Endothelial cell of umbilical vein (primary cell): ENCODE measurements at regions not wholly inside any gene's neighbourhood (a gene's known extent, or its start where the extent isn't known, plus 50 kb on each side); places are given as distances from the start of the nearest gene placed in this dataset.

Experiments used
- BruUV-seq: library from RNA; stranded (reverse); fragments of 400-500 nt; replicated peaks from 2 replicates; lab custom pipeline; 2021; lab: Mats Ljungman, UMichigan
- CTCF ChIA-PET: fragments of 300-600, 350-600 bp; sonication (Branson Sonifier 250); formaldehyde crosslinking; loops from one replicate; lab custom pipeline; 2021; ENCODE audit warnings: antibody characterized with exemption, inconsistent platforms; lab: Charles Lee
- POLR2A ChIA-PET: fragments of 300-600, 350-600 bp; sonication (Branson Sonifier 250); formaldehyde crosslinking; loops from one replicate; lab custom pipeline; 2021; ENCODE audit warnings: antibody characterized with exemption, inconsistent platforms; lab: Charles Lee
- DNase-seq: peaks from one replicate; pipeline ENCODE4 v3.0.0-alpha.2; 2011; ENCODE audit warnings: low read depth, low spot score
- FAIRE-seq: peaks from 2 replicates; lab custom pipeline; 2011; peaks lifted over from hg19 to GRCh38; lab: Jason Lieb, UNC
- H2AFZ ChIP-seq: 2 replicates; pipeline ENCODE4 v1.6.0; 2012; ENCODE audit warnings: low read depth, low read length, control low read depth, inconsistent platforms
- H3K27ac ChIP-seq: 2 replicates; pipeline ENCODE4 v1.5.1; 2011; ENCODE audit warnings: low read depth, mild to moderate bottlenecking, control low read depth, low read length, moderate library complexity; ENCODE audit not compliant: insufficient read depth
- H3K27me3 ChIP-seq, 2 experiments: 2 replicates each; pipeline versions ENCODE4 v1.6.0 to v1.6.1; 2011; ENCODE audit warnings: low read length in 2 of 2, mixed read lengths in 1 of 2; ENCODE audit not compliant: control insufficient read depth in 2 of 2, insufficient read depth in 2 of 2
- H3K36me3 ChIP-seq, 2 experiments: 2 replicates in 1 of 2; 3 replicates in 1 of 2; pipeline ENCODE4 v1.5.1; 2011; ENCODE audit warnings: low read length in 2 of 2, mild to moderate bottlenecking in 1 of 2, moderate library complexity in 1 of 2; ENCODE audit not compliant: control insufficient read depth in 2 of 2, insufficient read depth in 2 of 2; ENCODE audit errors: extremely low read depth in 1 of 2
- H3K4me1 ChIP-seq: 3 replicates; pipeline ENCODE4 v1.5.1; 2011; ENCODE audit warnings: mild to moderate bottlenecking, low read length; ENCODE audit not compliant: control insufficient read depth, insufficient read depth; ENCODE audit errors: extremely low read depth
- H3K4me2 ChIP-seq: 2 replicates; pipeline ENCODE4 v1.6.1; 2011; ENCODE audit warnings: low read length, control low read depth, mixed read lengths; ENCODE audit not compliant: insufficient read depth
- H3K4me3 ChIP-seq, 3 experiments: fragments of 200-600 bp in 1 of 3; sonication (generic), shearing (Covaris generic) in 1 of 3; replicated peaks in 1 of 3; 2 replicates each; pipeline ENCODE4 v1.5.1; 2011 to 2016; ENCODE audit warnings: control low read depth in 3 of 3, low read length in 3 of 3, mild to moderate bottlenecking in 2 of 3, inconsistent platforms in 1 of 3, low read depth in 1 of 3, moderate library complexity in 1 of 3; ENCODE audit not compliant: insufficient read depth in 1 of 3
- H3K79me2 ChIP-seq: 2 replicates; pipeline ENCODE4 v1.6.0; 2012; ENCODE audit warnings: low read length, inconsistent platforms; ENCODE audit not compliant: control insufficient read depth, insufficient read depth
- H3K9ac ChIP-seq: replicated peaks from 2 replicates; pipeline ENCODE3; 2011; ENCODE audit warnings: low read length, control low read depth; ENCODE audit not compliant: insufficient read depth; ENCODE audit errors: extremely low read depth
- H3K9me1 ChIP-seq: replicated peaks from 3 replicates; pipeline ENCODE4 v1.6.0; 2011; ENCODE audit warnings: mild to moderate bottlenecking, low read length; ENCODE audit not compliant: control insufficient read depth, insufficient read depth; ENCODE audit errors: extremely low read depth
- H3K9me3 ChIP-seq: replicated peaks from 2 replicates; pipeline ENCODE4 v1.5.1; 2012; ENCODE audit warnings: low read length, inconsistent platforms; ENCODE audit not compliant: control insufficient read depth, insufficient read depth
- H4K20me1 ChIP-seq: replicated peaks from 2 replicates; pipeline ENCODE3; 2011; ENCODE audit warnings: mild to moderate bottlenecking, low read length; ENCODE audit not compliant: control insufficient read depth, insufficient read depth; ENCODE audit errors: extremely low read depth
- CTCF ChIP-seq, 2 donors: IDR thresholded peaks; 1 replicate in 1 of 2; 2 replicates in 1 of 2; pipeline ENCODE4 v1.5.1; 2011; ENCODE audit warnings: low read length in 2 of 2, mild to moderate bottlenecking in 2 of 2, moderate library complexity in 2 of 2, control low read depth in 1 of 2, inconsistent platforms in 1 of 2, low read depth in 1 of 2; ENCODE audit not compliant: insufficient read depth in 1 of 2; ENCODE audit errors: extremely low read depth in 1 of 2
- EZH2 ChIP-seq: IDR thresholded peaks from 2 replicates; pipeline ENCODE4 v1.6.1; 2012; ENCODE audit warnings: borderline replicate concordance, low read depth, mild to moderate bottlenecking, moderate library complexity, low read length, inconsistent platforms; ENCODE audit not compliant: severe bottlenecking
- FOS ChIP-seq: IDR thresholded peaks from 2 replicates; pipeline ENCODE4 v1.6.1; 2011; ENCODE audit warnings: mild to moderate bottlenecking, low read length, moderate library complexity, borderline replicate concordance; ENCODE audit not compliant: insufficient read depth
- GATA2 ChIP-seq: IDR thresholded peaks from 2 replicates; pipeline ENCODE4 v1.7.0; 2011; ENCODE audit warnings: low read depth, mild to moderate bottlenecking, moderate library complexity, mixed read lengths, low read length; ENCODE audit not compliant: insufficient read length, insufficient read depth
- JUN ChIP-seq: IDR thresholded peaks from 2 replicates; pipeline ENCODE4 v1.6.1; 2011; ENCODE audit warnings: borderline replicate concordance, low read depth; ENCODE audit not compliant: insufficient read length, insufficient read depth
- MYC ChIP-seq: IDR thresholded peaks from one replicate; pipeline ENCODE4 v1.6.1; 2011; ENCODE audit warnings: mild to moderate bottlenecking, low read depth, low read length
- POLR2A ChIP-seq: IDR thresholded peaks from 2 replicates; pipeline ENCODE4 v1.6.1; 2012; ENCODE audit warnings: low read depth, mild to moderate bottlenecking, control low read depth, low read length
- POLR2AphosphoS5 ChIP-seq: IDR thresholded peaks from 2 replicates; pipeline ENCODE4 v1.6.1; 2012; ENCODE audit warnings: low read depth, mild to moderate bottlenecking, control low read depth, low read length, moderate library complexity; ENCODE audit not compliant: insufficient read depth
- dilution Hi-C: fragments of 300-500 bp; cut with MboI; formaldehyde crosslinking; loops from one replicate; pipeline ENCODE4 v1.15.0; 2019; ENCODE audit warnings: low sequenced_read_pairs; ENCODE audit not compliant: extremely low pct_ligation_motif_present
- intact Hi-C: fragments of 100-400 bp; cut with micrococcal nuclease; formaldehyde crosslinking; loops from one replicate; pipeline ENCODE4 v1.10.0; 2022
- TF ChIP-seq, protein P1 (sequence below): IDR thresholded peaks from 2 replicates; pipeline ENCODE4 v1.6.1; 2011; ENCODE audit not compliant: insufficient read depth, insufficient read length

DNA sequence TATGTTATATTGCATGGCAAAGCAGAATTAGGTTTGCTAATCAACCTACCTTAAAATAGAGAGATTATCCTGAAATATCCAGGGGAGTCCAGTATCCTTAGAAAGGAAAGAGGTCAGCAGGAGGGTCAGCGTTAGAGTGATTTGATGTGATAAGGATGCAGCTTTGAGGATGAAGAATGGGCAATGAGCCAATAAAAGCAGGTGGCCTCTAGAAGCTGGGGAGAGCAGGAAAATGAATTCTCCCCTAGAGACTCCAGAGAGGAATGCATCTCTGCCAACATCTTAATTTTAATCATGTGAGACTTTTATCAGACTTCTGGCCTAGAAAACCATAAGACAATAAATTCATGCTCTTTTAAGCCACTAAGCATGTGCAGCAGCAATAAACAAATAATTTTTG is 65.7 kb upstream of the SYK start:
- no peaks in the 10 kb centered on the region for H3K9me3 ChIP-seq
- intact Hi-C loops, result no loop called here
- H3K9me1 ChIP-seq, result no peaks in the 10 kb centered on the region
- no peaks in the 10 kb centered on the region for H3K27me3 ChIP-seq
- POLR2A ChIA-PET, result no interaction called here
- H3K27ac ChIP-seq, result no peak overlapping the region
- H3K4me2 ChIP-seq, result no peak overlapping the region
- BruUV-seq, result no TSS peak
- no peak for FAIRE-seq
- no peaks in the 10 kb centered on the region for H3K79me2 ChIP-seq
- no peaks in the 10 kb centered on the region for H4K20me1 ChIP-seq
- dilution Hi-C loops, result no loop called here
- CTCF ChIA-PET, result no interaction called here
- no peaks in the 10 kb centered on the region for H3K36me3 ChIP-seq
- no peak overlapping the region for H3K9ac ChIP-seq
- DNase-seq, result no peak
- no peaks in the 10 kb centered on the region for H3K4me1 ChIP-seq
- H2AFZ ChIP-seq, result no peak overlapping the region
- TF ChIP-seq, protein P1, sequence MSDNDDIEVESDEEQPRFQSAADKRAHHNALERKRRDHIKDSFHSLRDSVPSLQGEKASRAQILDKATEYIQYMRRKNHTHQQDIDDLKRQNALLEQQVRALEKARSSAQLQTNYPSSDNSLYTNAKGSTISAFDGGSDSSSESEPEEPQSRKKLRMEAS, result no peak
- TF ChIP-seq JUN, result no peak
- TF ChIP-seq POLR2AphosphoS5, result no peak
- no peak for TF ChIP-seq EZH2
- no peak for TF ChIP-seq FOS
- TF ChIP-seq GATA2, result no peak
- TF ChIP-seq POLR2A, result no peak
- no peak for TF ChIP-seq MYC
- no peak for TF ChIP-seq CTCF (IDR thresholded peaks at IDR 0.05; ENCODE audit: extremely low read depth in 1 of 2, insufficient read depth in 1 of 2, low read depth in 1 of 2, low read length in 2 of 2)
- no peak overlapping the region for H3K4me3 ChIP-seq
